Upper lobe of left lung (tissue), 4 donors: ENCODE measurements at regions not wholly inside any gene's neighbourhood (a gene's known extent, or its start where the extent isn't known, plus 50 kb on each side); places are given as distances from the start of the nearest gene placed in this dataset.

Experiments
- CTCF ChIP-seq, 6 experiments: fragments of 450-650 bp in 4 of 6; fragments of 200-600 bp in 2 of 6; sonication (generic) in 2 of 6; IDR thresholded peaks; one replicate each; pipeline ENCODE4 v1.5.1; 2016 to 2019; ENCODE audit warnings: antibody characterized with exemption in 6 of 6
- EP300 ChIP-seq, 4 donors: sonication (generic); formaldehyde crosslinking; IDR thresholded peaks; one replicate each; pipeline ENCODE4 v1.5.1; 2017; ENCODE audit warnings: antibody characterized with exemption in 4 of 4, control low read depth in 2 of 4
- POLR2A ChIP-seq, 4 donors: fragments of 450-650 bp; IDR thresholded peaks; one replicate each; pipeline ENCODE4 v1.5.1; 2016 to 2017; ENCODE audit warnings: antibody characterized with exemption in 4 of 4, mild to moderate bottlenecking in 2 of 4
- POLR2AphosphoS5 ChIP-seq, 2 donors: sonication (generic); formaldehyde crosslinking; IDR thresholded peaks; one replicate each; pipeline ENCODE4 v1.5.1; 2017; ENCODE audit warnings: antibody characterized with exemption in 2 of 2

GRCh38 chr4:30380404-30380998 lies 339.7 kb upstream of the PCDH7 start:
- peak in 5 of 6 experiments; percentile 28 to 50 (median 42) for TF ChIP-seq CTCF (IDR thresholded peaks at IDR 0.05)
- TF ChIP-seq POLR2A (IDR thresholded peaks at IDR 0.05) = no peak
- TF ChIP-seq POLR2AphosphoS5 (IDR thresholded peaks at IDR 0.05) = no peak
- TF ChIP-seq EP300 (IDR thresholded peaks at IDR 0.05) = no peak
